NCI-H82 treated with DMSO at 0.1 percent for 48 hours (cell line): ENCODE measurements at regions not wholly inside any gene's neighbourhood (a gene's known extent, or its start where the extent isn't known, plus 50 kb on each side); places are given as distances from the start of the nearest gene placed in this dataset.

Experiments
- DNase-seq: peaks from one replicate; lab custom pipeline; 2025; ENCODE audit not compliant: unreplicated experiment; lab: John Stamatoyannopoulos, UW

DNA sequence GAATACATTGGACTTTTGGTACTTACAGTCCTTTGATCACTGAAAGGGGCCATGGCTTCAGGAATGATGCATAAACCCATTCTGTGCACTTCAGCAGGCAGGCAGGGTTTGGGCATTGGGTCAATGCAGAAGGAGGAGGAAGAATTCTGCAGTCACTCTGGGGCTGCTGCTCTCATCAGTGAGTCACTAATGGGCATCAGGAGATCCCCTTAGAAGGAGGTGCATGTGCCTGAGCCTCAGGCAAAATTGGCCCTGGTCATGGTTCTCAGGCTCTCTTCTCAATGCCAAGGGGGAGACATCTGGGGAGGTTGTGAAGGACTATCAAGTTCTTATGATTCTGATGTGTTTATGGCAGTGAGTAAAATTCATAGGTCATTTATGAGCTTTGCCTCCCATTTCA, 52.0 kb upstream of the TNP1 start:
- DNase-seq = no peak

DNA sequence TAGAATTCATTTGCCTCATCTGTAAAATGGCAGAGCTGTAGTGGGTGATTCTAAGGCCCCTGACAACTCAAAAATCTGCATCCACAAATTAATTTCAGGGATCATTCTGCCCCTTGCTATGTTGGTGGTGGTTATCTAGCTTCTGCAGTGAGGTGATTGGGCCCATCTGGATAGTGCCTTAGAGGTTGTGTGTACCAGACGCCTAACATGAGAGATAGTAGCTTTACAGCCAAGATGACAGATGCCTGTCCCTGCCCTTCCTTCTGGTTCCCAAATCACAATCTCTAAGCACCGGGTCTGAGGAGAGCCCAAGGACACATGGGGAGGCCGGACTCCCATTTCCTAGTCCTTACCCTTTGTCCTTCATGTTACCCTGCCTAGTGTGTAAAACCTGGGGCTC, 51.1 kb upstream of the TNP1 start:
- DNase-seq = no peak

DNA sequence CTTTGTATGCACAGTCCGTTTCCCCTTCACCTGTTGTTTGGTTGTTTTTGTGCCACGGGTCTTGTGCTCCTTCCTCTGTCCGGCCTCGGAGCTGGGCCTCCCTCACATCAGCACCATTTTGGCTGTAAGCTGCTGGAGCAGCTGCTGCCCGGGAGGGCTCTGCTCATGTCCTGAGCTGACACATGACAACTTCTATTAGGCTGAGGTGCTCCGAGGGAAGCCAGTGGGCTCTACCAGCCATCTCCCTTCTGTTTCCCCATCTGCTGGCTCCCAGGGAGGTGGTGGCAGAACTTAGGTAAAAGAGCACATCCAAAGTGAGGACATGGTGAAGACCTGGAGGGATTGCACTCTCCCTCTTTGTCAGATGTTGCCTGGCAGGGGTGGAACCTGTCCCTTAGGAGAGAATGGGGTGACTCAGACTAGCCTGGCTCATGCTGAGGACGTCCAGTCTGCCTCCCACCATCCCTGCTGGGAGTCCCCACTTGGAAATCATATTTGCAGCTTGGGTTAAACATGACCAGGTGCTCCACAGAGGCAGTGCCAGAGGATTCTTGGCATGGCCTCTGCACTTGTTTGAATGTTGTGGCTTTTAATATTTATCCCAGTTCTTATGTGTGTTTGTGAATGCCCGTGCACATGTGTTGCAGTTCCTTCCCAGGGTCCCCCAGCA, 49.8 kb upstream of the TNP1 start:
- DNase-seq = no peak
